CD4-positive, alpha-beta T cell (primary cell): ENCODE measurements at regions not wholly inside any gene's neighbourhood (a gene's known extent, or its start where the extent isn't known, plus 50 kb on each side); places are given as distances from the start of the nearest gene placed in this dataset.

Source experiments
- ATAC-seq: fragments of 200-7000 bp; cut with Tn5 transposase; one replicate; pipeline ENCODE4 v1.10.0; 2022; ENCODE audit warnings: mild to moderate bottlenecking; ENCODE audit not compliant: poor library complexity
- CTCF ChIA-PET: fragments of 350-600 bp; sonication (Branson Sonifier 250); formaldehyde crosslinking; loops from one replicate; lab custom pipeline; 2021; ENCODE audit warnings: antibody characterized with exemption, inconsistent platforms; lab: Charles Lee
- POLR2A ChIA-PET: fragments of 350-600 bp; sonication (Branson Sonifier 250); formaldehyde crosslinking; loops from one replicate; lab custom pipeline; 2021; ENCODE audit warnings: antibody characterized with exemption, inconsistent platforms; lab: Charles Lee
- DNase-seq, 14 experiments: peaks; one replicate each; pipeline ENCODE4 v3.0.0-alpha.2; 2013 to 2020; ENCODE audit warnings: mixed read lengths in 2 of 14
- H3K27ac ChIP-seq, 2 donors: one replicate each; pipeline versions ENCODE4 v1.5.1 to v1.7.0; 2013; ENCODE audit warnings: low read length in 2 of 2, low read depth in 1 of 2, mild to moderate bottlenecking in 1 of 2
- H3K27me3 ChIP-seq, 2 experiments: 1 replicate in 1 of 2; 2 replicates in 1 of 2; pipeline versions ENCODE4 v1.6.1 to v1.7.0; 2013; ENCODE audit warnings: low read length in 2 of 2, control low read depth in 1 of 2, mild to moderate bottlenecking in 1 of 2, moderate library complexity in 1 of 2; ENCODE audit not compliant: insufficient read depth in 2 of 2, control insufficient read depth in 1 of 2
- H3K36me3 ChIP-seq: one replicate; pipeline ENCODE4 v1.6.1; 2013; ENCODE audit warnings: low read length, control low read depth; ENCODE audit not compliant: insufficient read depth
- H3K4me1 ChIP-seq: one replicate; pipeline ENCODE4 v1.6.1; 2013; ENCODE audit warnings: low read length, control low read depth; ENCODE audit not compliant: insufficient read depth
- H3K4me3 ChIP-seq: one replicate; pipeline ENCODE4 v1.5.1; 2013; ENCODE audit warnings: mild to moderate bottlenecking, low read length, moderate library complexity
- H3K9me3 ChIP-seq, 2 experiments: 1 replicate in 1 of 2; 2 replicates in 1 of 2; pipeline versions ENCODE4 v1.6.1 to v1.7.0; 2013; ENCODE audit warnings: low read length in 2 of 2, mild to moderate bottlenecking in 2 of 2, control low read depth in 1 of 2, moderate library complexity in 1 of 2; ENCODE audit not compliant: control insufficient read depth in 1 of 2, insufficient read depth in 1 of 2
- H3K27ac Mint-ChIP-seq: one replicate; pipeline ENCODE4 v1.8.0; 2020; ENCODE audit warnings: mixed read lengths
- H3K27me3 Mint-ChIP-seq: one replicate; pipeline ENCODE4 v1.8.0; 2021; ENCODE audit warnings: mixed read lengths
- H3K36me3 Mint-ChIP-seq: one replicate; pipeline ENCODE4 v1.8.0; 2021; ENCODE audit warnings: low read depth, mixed read lengths
- H3K4me1 Mint-ChIP-seq: one replicate; pipeline ENCODE4 v1.8.0; 2021; ENCODE audit warnings: low read depth, mixed read lengths
- H3K4me3 Mint-ChIP-seq: one replicate; pipeline ENCODE4 v1.8.0; 2020; ENCODE audit warnings: mild to moderate bottlenecking, mixed read lengths
- H3K9me3 Mint-ChIP-seq: one replicate; pipeline ENCODE4 v1.8.0; 2020; ENCODE audit warnings: mixed read lengths
- CTCF ChIP-seq: fragments of 200-600 bp; IDR thresholded peaks from one replicate; pipeline ENCODE4 v1.8.0; 2022; ENCODE audit warnings: antibody characterized with exemption, mild to moderate bottlenecking
- intact Hi-C, 2 experiments: fragments of 100-400 bp; cut with DNase I in 1 of 2; cut with micrococcal nuclease in 1 of 2; formaldehyde crosslinking; loops; one replicate each; pipeline versions ENCODE4 v1.15.1 to v1.9.0; 2023 to 2025; cut with DNase I, micrococcal nuclease

GRCh38 chr5:103902893-103903292, 340.3 kb upstream of the NUDT12 start:
- no peak for ATAC-seq
- no peak overlapping the region for H3K4me3 Mint-ChIP-seq
- POLR2A ChIA-PET: no interaction called here
- peaks cover 17% of the 10 kb centered on the region for H3K9me3 Mint-ChIP-seq
- Histone ChIP-seq H3K36me3 (no peaks in the 10 kb centered on the region), H3K4me1 (no peaks in the 10 kb centered on the region), H3K27me3 (no peaks in the 10 kb centered on the region), H3K27ac (no peak overlapping the region), H3K4me3 (no peak overlapping the region), H3K9me3 (peaks cover 6 to 11% of the 10 kb centered on the region in 2 experiments)
- TF ChIP-seq CTCF: no peak
- intact Hi-C loops: no loop called here
- CTCF ChIA-PET: no interaction called here
- no peaks in the 10 kb centered on the region for H3K36me3 Mint-ChIP-seq
- H3K27me3 Mint-ChIP-seq: no peaks in the 10 kb centered on the region
- DNase-seq: no peak
- no peak overlapping the region for H3K27ac Mint-ChIP-seq
- H3K4me1 Mint-ChIP-seq: no peaks in the 10 kb centered on the region

- ATAC-seq: no peak
- Histone ChIP-seq H3K27ac (no peak overlapping the region), H3K9me3 (peaks cover 6 to 11% of the 10 kb centered on the region in 2 experiments), H3K4me1 (no peaks in the 10 kb centered on the region), H3K27me3 (no peaks in the 10 kb centered on the region), H3K36me3 (no peaks in the 10 kb centered on the region), H3K4me3 (no peak overlapping the region)
- Mint-ChIP-seq H3K27me3 (no peaks in the 10 kb centered on the region), H3K27ac (no peak overlapping the region), H3K9me3 (peaks cover 17% of the 10 kb centered on the region), H3K36me3 (no peaks in the 10 kb centered on the region), H3K4me1 (no peaks in the 10 kb centered on the region), H3K4me3 (no peak overlapping the region)
- TF ChIP-seq CTCF: no peak
- POLR2A ChIA-PET: no interaction called here
- intact Hi-C loops: no loop called here
- DNase-seq: no peak
- CTCF ChIA-PET: no interaction called here
Observed at GRCh38 chr5:103901885-103902284, 339.3 kb upstream of the NUDT12 start.

- H3K4me1 ChIP-seq: no peaks in the 10 kb centered on the region
- Mint-ChIP-seq H3K4me3 (no peak overlapping the region), H3K27me3 (no peaks in the 10 kb centered on the region), H3K4me1 (no peaks in the 10 kb centered on the region), H3K9me3 (peaks cover 11% of the 10 kb centered on the region), H3K27ac (no peak overlapping the region), H3K36me3 (no peaks in the 10 kb centered on the region)
- ATAC-seq (no peak), DNase-seq (no peak)
- no peak for TF ChIP-seq CTCF
- no peaks in the 10 kb centered on the region for H3K36me3 ChIP-seq
- peaks cover 2 to 7% of the 10 kb centered on the region in 2 experiments for H3K9me3 ChIP-seq
- H3K4me3 ChIP-seq: no peak overlapping the region
- ChIA-PET POLR2A (no interaction called here), CTCF (no interaction called here)
- H3K27ac ChIP-seq: no peak overlapping the region
- H3K27me3 ChIP-seq: no peaks in the 10 kb centered on the region
- intact Hi-C loops: no loop called here
Observed at GRCh38 chr5:103896593-103896992, 334.0 kb upstream of the NUDT12 start.
